ENCODE measurements at regions not wholly inside any gene's neighbourhood (a gene's known extent, or its start where the extent isn't known, plus 50 kb on each side); places are given as distances from the start of the nearest gene placed in this dataset.

DNA sequence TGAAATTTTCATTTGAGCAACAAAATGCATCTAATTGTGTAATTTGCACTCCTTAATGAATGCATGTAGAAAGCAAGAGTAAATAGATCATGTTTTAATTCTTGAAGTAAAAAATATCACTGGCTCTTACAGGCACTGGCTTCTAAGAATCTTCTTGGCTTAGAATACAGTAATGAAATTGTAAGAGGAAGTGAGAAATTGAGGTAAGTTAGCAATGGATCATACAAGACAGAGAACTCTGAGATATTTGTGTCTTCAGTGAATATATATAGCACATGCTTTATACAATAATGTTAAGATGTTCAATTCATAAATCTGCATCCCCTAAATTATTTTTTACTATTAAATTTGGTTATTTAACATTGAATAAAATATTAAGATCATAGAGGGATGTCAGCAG is 465.0 kb downstream of the CNTN3 start:
- TF ChIP-seq, protein P1, sequence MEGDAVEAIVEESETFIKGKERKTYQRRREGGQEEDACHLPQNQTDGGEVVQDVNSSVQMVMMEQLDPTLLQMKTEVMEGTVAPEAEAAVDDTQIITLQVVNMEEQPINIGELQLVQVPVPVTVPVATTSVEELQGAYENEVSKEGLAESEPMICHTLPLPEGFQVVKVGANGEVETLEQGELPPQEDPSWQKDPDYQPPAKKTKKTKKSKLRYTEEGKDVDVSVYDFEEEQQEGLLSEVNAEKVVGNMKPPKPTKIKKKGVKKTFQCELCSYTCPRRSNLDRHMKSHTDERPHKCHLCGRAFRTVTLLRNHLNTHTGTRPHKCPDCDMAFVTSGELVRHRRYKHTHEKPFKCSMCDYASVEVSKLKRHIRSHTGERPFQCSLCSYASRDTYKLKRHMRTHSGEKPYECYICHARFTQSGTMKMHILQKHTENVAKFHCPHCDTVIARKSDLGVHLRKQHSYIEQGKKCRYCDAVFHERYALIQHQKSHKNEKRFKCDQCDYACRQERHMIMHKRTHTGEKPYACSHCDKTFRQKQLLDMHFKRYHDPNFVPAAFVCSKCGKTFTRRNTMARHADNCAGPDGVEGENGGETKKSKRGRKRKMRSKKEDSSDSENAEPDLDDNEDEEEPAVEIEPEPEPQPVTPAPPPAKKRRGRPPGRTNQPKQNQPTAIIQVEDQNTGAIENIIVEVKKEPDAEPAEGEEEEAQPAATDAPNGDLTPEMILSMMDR (IDR thresholded peaks at IDR 0.05), result no peak
- TF ChIP-seq EP300 (IDR thresholded peaks at IDR 0.05) (no peak), POLR2AphosphoS5 (IDR thresholded peaks at IDR 0.05) (no peak), POLR2A (IDR thresholded peaks at IDR 0.05) (no peak)

All from stomach (tissue), 4 donors.